Subcutaneous abdominal adipose tissue (tissue), 5 donors: ENCODE measurements at regions not wholly inside any gene's neighbourhood (a gene's known extent, or its start where the extent isn't known, plus 50 kb on each side); places are given as distances from the start of the nearest gene placed in this dataset.

Source experiments
- H3K27ac ChIP-seq: one replicate; pipeline ENCODE4 v1.7.0; 2013; ENCODE audit warnings: low read depth, mild to moderate bottlenecking, inconsistent platforms, low read length, moderate library complexity
- H3K27me3 ChIP-seq, 5 donors: one replicate each; pipeline ENCODE4 v1.7.0; 2013; ENCODE audit warnings: low read length in 5 of 5, inconsistent platforms in 1 of 5; ENCODE audit not compliant: control insufficient read depth in 5 of 5, insufficient read depth in 4 of 5
- H3K36me3 ChIP-seq, 5 donors: one replicate each; pipeline ENCODE4 v1.7.0; 2013; ENCODE audit warnings: low read length in 5 of 5; ENCODE audit not compliant: control insufficient read depth in 5 of 5, insufficient read depth in 5 of 5
- H3K4me1 ChIP-seq, 5 donors: one replicate each; pipeline ENCODE4 v1.7.0; 2013; ENCODE audit warnings: low read length in 5 of 5, mild to moderate bottlenecking in 3 of 5, moderate library complexity in 1 of 5; ENCODE audit not compliant: control insufficient read depth in 5 of 5, insufficient read depth in 5 of 5
- H3K4me3 ChIP-seq, 5 donors: one replicate each; pipeline ENCODE4 v1.7.0; 2013; ENCODE audit warnings: low read length in 5 of 5, low read depth in 1 of 5
- H3K9ac ChIP-seq, 5 donors: one replicate each; pipeline ENCODE4 v1.7.0; 2013; ENCODE audit warnings: low read length in 5 of 5, mild to moderate bottlenecking in 4 of 5, moderate library complexity in 3 of 5
- H3K9me3 ChIP-seq, 5 donors: one replicate each; pipeline ENCODE4 v1.7.0; 2013; ENCODE audit warnings: low read length in 5 of 5; ENCODE audit not compliant: control insufficient read depth in 5 of 5
- donor health status: healthy.
- donor health status: healthy.
- donor health status: healthy.
- donor health status: healthy.
- donor health status: healthy.

DNA sequence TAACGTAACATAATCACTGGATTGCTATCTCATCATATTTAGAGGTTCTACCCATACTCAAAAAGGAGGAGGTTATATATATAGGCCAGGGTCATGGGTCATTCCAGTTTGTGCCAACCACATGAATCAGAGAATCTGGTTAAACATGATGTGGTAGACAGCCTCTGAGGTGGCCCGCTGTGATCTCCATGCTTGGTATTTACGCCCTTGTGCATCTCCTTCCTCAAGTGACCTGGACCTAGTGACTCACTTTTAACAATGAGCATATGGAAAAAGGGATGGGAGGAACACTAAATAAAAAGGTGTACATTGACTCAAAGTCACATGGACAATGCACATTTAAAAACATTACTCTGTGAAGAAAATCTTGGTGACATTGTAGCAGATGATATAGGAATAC lies 77.7 kb upstream of the CTNND2 start:
- Histone ChIP-seq H3K4me1 (no peaks in the 10 kb centered on the region), H3K9ac (no peak overlapping the region), H3K27ac (no peak overlapping the region), H3K9me3 (no peaks in the 10 kb centered on the region), H3K4me3 (no peak overlapping the region), H3K27me3 (no peaks in the 10 kb centered on the region), H3K36me3 (no peaks in the 10 kb centered on the region)

DNA sequence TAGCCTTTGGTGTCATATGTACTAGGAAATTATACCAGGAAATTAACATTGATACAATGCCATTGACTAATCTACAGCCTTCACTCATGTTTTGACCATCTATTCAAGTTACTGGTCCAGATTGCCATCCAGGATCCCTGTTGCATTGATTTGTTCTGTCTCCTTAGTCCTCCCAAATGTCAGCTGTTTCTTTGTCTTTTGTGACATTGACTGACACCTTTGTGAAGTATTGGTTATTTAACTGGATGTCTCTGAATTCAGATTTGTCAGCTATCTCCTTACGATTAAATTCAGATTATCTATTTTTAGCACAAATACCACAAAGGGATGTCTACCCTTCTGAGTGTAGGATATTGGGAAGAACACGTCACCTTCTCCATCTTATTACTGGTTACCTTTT lies 73.7 kb upstream of the CTNND2 start:
- Histone ChIP-seq H3K36me3 (no peaks in the 10 kb centered on the region), H3K9me3 (peaks cover 0 to 2% (median 0%) of the 10 kb centered on the region in 5 donors), H3K4me1 (no peaks in the 10 kb centered on the region), H3K27ac (no peak overlapping the region), H3K9ac (no peak overlapping the region), H3K4me3 (no peak overlapping the region), H3K27me3 (no peaks in the 10 kb centered on the region)

GRCh38 chr5:11973469-11973868 lies 69.2 kb upstream of the CTNND2 start:
- no peak overlapping the region for H3K9ac ChIP-seq
- no peaks in the 10 kb centered on the region for H3K27me3 ChIP-seq
- no peaks in the 10 kb centered on the region for H3K4me1 ChIP-seq
- H3K9me3 ChIP-seq, result peaks cover 0 to 2% (median 0%) of the 10 kb centered on the region in 5 donors
- H3K36me3 ChIP-seq, result no peaks in the 10 kb centered on the region
- no peak overlapping the region for H3K27ac ChIP-seq
- H3K4me3 ChIP-seq, result no peak overlapping the region

GRCh38 chr5:11963227-11963626 lies 59.0 kb upstream of the CTNND2 start:
- Histone ChIP-seq H3K36me3 (no peaks in the 10 kb centered on the region), H3K9ac (no peak overlapping the region), H3K27ac (no peak overlapping the region), H3K9me3 (no peaks in the 10 kb centered on the region), H3K4me1 (peaks cover 0 to 6% (median 0%) of the 10 kb centered on the region in 5 donors), H3K27me3 (no peaks in the 10 kb centered on the region), H3K4me3 (no peak overlapping the region)

DNA sequence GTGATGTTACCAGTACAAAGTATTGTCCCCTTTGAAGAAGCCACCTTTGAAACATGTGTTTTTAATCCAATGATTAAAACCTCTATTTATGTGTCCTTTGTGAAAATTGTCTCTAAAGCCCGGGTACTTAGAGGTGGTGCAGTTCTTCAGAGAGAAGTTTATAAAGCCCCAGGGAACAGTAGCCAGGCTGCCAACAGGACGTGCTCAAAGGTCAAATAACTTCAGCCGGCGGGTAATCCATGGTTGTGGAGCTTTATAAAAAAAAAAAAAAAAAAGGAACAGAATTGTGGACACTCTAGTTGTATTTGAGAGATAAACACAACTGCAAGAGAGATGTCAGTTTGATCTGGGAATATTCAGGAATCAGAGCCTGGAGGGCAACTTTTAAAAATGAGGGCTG lies 57.9 kb upstream of the CTNND2 start:
- H3K27me3 ChIP-seq, result no peaks in the 10 kb centered on the region
- no peak overlapping the region for H3K9ac ChIP-seq
- H3K27ac ChIP-seq, result no peak overlapping the region
- H3K4me1 ChIP-seq, result peaks cover 0 to 6% (median 0%) of the 10 kb centered on the region in 5 donors
- H3K4me3 ChIP-seq, result no peak overlapping the region
- no peaks in the 10 kb centered on the region for H3K9me3 ChIP-seq
- H3K36me3 ChIP-seq, result no peaks in the 10 kb centered on the region

- Histone ChIP-seq H3K9ac (no peak overlapping the region), H3K9me3 (no peaks in the 10 kb centered on the region), H3K27ac (no peak overlapping the region)
Observed at GRCh38 chr5:11958321-11958720, 54.1 kb upstream of the CTNND2 start.

DNA sequence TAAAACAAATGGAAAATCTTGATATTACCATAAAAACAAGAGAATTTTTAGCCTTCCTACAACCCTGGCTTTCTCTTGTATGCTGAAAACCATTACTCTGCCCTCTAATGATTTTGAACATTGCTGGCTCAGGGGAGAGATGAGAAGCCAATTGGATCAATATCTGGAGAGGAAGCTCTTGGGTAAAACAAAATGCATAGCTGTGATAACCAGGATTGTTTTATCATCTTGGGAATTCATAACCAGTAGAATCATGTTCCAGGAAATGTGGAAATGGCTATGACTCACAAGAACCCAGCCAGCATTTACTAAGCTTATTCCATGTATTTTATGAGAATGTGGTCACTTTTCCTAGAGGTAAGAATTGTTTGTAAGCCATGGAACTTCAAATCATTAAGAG lies 51.1 kb upstream of the CTNND2 start:
- no peak overlapping the region for H3K27ac ChIP-seq
- no peaks in the 10 kb centered on the region for H3K36me3 ChIP-seq
- no peak overlapping the region for H3K9ac ChIP-seq
- H3K27me3 ChIP-seq, result no peaks in the 10 kb centered on the region
- no peak overlapping the region for H3K4me3 ChIP-seq
- no peaks in the 10 kb centered on the region for H3K9me3 ChIP-seq
- H3K4me1 ChIP-seq, result peaks cover 0 to 8% (median 0%) of the 10 kb centered on the region in 5 donors

More at GRCh38 chr5:11958321-11958720, 54.1 kb upstream of the CTNND2 start:
- Histone ChIP-seq H3K27me3 (no peaks in the 10 kb centered on the region), H3K4me1 (peaks cover 0 to 14% (median 0%) of the 10 kb centered on the region in 5 donors), H3K36me3 (no peaks in the 10 kb centered on the region), H3K4me3 (no peak overlapping the region)
